Liver (tissue), 3 donors: ENCODE measurements at regions not wholly inside any gene's neighbourhood (a gene's known extent, or its start where the extent isn't known, plus 50 kb on each side); places are given as distances from the start of the nearest gene placed in this dataset.

Experiments used
- FOXA1 ChIP-seq: IDR thresholded peaks from 2 replicates; pipeline ENCODE4 v1.6.1; 2016; ENCODE audit warnings: antibody characterized with exemption
- GABPA ChIP-seq, 2 donors: IDR thresholded peaks in 1 of 2; conservative IDR thresholded peaks in 1 of 2; 2 replicates each; pipeline ENCODE4 v1.6.1; 2016; ENCODE audit warnings: antibody characterized with exemption in 2 of 2, mild to moderate bottlenecking in 1 of 2, moderate library complexity in 1 of 2
- HNF4A ChIP-seq, 2 donors: conservative IDR thresholded peaks; 2 replicates each; pipeline ENCODE4 v1.6.1; 2016; ENCODE audit warnings: antibody characterized with exemption in 2 of 2, mild to moderate bottlenecking in 2 of 2
- JUND ChIP-seq, 2 donors: IDR thresholded peaks; 2 replicates each; pipeline ENCODE4 v1.6.1; 2016; ENCODE audit warnings: antibody characterized with exemption in 2 of 2
- RXRA ChIP-seq, 2 donors: IDR thresholded peaks; 2 replicates each; pipeline ENCODE4 v1.6.1; 2017 to 2018; ENCODE audit warnings: antibody characterized with exemption in 2 of 2, mild to moderate bottlenecking in 1 of 2
- TAF1 ChIP-seq: conservative IDR thresholded peaks from 2 replicates; pipeline ENCODE4 v1.6.1; 2016; ENCODE audit warnings: antibody characterized with exemption, mild to moderate bottlenecking
- YY1 ChIP-seq: IDR thresholded peaks from 2 replicates; pipeline ENCODE4 v1.6.1; 2016; ENCODE audit warnings: antibody characterized with exemption, mild to moderate bottlenecking
- TF ChIP-seq, protein P1 (sequence below): fragments of 150-350 bp; IDR thresholded peaks from 2 replicates; pipeline ENCODE4 v1.5.1; 2017; ENCODE audit warnings: improper control_type of control experiment, low read depth, low read length; ENCODE audit not compliant: missing input control
- TF ChIP-seq, protein P2 (sequence below): IDR thresholded peaks from 2 replicates; pipeline ENCODE4 v1.6.1; 2016; ENCODE audit warnings: antibody characterized with exemption
- donor health status: healthy.
- donor health status: healthy.

DNA sequence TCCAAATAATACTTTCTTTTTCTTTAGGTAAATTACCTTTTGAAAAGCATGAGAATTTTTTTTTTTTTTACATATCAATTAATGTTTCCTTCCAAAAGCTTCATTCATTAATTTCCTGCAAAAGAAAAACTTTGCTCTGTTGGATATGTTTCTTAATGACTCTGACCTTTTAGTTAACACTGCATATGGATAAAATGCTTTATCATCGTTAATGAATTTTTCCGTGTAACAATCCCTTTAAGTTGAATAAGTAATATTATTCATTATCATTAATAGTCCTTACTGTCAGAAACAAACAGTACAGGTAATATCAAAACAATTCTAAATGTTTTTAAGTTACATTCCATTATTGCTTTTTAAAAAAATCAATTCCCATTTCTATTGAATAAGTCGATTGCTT is 345.1 kb downstream of the SAMD5 start:
- TF ChIP-seq, protein P1, sequence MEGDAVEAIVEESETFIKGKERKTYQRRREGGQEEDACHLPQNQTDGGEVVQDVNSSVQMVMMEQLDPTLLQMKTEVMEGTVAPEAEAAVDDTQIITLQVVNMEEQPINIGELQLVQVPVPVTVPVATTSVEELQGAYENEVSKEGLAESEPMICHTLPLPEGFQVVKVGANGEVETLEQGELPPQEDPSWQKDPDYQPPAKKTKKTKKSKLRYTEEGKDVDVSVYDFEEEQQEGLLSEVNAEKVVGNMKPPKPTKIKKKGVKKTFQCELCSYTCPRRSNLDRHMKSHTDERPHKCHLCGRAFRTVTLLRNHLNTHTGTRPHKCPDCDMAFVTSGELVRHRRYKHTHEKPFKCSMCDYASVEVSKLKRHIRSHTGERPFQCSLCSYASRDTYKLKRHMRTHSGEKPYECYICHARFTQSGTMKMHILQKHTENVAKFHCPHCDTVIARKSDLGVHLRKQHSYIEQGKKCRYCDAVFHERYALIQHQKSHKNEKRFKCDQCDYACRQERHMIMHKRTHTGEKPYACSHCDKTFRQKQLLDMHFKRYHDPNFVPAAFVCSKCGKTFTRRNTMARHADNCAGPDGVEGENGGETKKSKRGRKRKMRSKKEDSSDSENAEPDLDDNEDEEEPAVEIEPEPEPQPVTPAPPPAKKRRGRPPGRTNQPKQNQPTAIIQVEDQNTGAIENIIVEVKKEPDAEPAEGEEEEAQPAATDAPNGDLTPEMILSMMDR = no peak
- TF ChIP-seq, protein P2, sequence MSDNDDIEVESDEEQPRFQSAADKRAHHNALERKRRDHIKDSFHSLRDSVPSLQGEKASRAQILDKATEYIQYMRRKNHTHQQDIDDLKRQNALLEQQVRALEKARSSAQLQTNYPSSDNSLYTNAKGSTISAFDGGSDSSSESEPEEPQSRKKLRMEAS = no peak
- TF ChIP-seq JUND (IDR thresholded peaks at IDR 0.05) (no peak), TAF1 (no peak), GABPA (IDR thresholded peaks at IDR 0.05 in 1 of 2, conservative IDR thresholded peaks at IDR 0.05 in 1 of 2) (no peak), FOXA1 (no peak), HNF4A (conservative IDR thresholded peaks at IDR 0.05) (no peak), YY1 (no peak), RXRA (IDR thresholded peaks at IDR 0.05) (no peak)
